HG03575 (cell line): ENCODE measurements at regions not wholly inside any gene's neighbourhood (a gene's known extent, or its start where the extent isn't known, plus 50 kb on each side); places are given as distances from the start of the nearest gene placed in this dataset.

ENCODE experiments used
- ATAC-seq: cut with Tn5 transposase; IDR thresholded peaks from one replicate; pipeline ENCODE4 v1.9.1; 2021; ENCODE audit not compliant: unreplicated experiment, insufficient number of reproducible peaks, low FRiP score; ENCODE audit errors: extremely low read depth

GRCh38 chr5:4868140-4868735 is 271.9 kb upstream of the ADAMTS16 start:
- ATAC-seq, result no peak

GRCh38 chr5:4873652-4874051 is 266.5 kb upstream of the ADAMTS16 start:
- ATAC-seq, result no peak

- ATAC-seq, result no peak
Measured at GRCh38 chr5:4874097-4874496, 266.0 kb upstream of the ADAMTS16 start.

DNA sequence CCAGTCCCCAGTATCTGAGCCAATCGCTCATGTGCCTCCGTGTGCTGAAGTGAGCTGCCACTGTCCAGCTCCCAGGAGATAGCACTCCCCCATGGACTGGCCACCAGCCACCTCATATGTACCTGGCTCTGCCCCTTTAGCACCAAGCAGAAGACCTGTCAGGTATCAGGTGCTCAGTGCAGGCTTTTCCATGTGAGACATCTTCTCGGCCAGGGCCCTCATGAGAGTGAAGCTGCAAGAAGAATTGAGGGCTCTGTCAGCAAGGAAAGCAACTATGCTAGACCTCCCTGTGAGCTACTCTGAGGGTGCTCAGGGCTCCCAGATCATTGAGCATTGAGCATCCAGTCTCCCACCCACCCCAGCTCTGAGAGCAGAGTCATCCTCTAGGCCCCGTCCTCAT is 264.2 kb upstream of the ADAMTS16 start:
- ATAC-seq, result no peak

- no peak for ATAC-seq
Measured at GRCh38 chr5:4876804-4877203, 263.3 kb upstream of the ADAMTS16 start.

DNA sequence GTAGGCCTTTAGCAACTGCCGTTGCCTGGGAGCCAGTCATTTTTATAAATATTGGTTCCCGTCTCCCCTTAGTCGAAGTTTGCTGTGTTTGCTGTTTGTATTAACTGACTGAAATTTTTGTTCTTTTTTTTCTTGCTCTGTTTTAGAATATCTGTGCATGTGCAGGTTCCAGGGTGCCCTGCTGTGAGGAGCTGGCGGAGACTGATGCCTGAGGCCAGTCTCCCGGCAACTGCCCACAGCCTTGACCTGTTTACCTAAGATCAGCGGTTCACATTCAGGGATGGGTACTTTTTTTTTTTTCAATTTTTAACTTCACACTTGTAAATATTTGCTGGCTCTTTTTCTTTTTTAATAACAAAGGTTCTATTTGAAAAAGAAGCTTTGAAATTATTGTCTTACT is 262.6 kb upstream of the ADAMTS16 start:
- ATAC-seq, result no peak

GRCh38 chr5:4879075-4879474 is 261.1 kb upstream of the ADAMTS16 start:
- no peak for ATAC-seq

DNA sequence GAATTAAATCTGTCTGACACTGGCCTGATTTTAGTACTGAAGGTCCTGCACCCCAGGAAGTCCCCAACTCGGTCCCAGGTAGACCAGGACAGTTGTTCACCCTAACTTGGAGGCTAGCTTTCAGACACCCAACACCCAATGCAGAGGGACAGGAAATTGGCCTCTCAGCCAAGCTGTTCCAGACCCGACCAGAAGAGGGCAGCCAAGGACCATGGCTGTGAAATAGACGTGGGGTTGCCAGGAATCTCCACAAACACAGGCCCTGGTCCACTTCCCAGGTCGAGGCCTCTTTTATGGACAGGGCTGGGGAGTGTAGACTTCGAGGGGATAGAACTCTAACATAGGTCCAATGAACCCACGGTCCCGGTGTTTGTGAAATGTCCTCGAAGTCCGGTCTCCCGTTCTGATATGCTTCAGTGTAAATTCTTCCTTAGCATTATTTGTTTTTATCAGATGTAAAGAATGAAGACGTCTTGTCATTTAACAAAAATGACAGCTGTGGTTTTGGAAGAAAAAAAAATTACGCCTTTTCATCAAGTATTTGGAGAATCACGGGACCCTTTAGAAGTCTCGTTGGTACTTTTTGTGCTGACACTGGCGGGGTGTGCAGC is 260.3 kb upstream of the ADAMTS16 start:
- ATAC-seq, result no peak

DNA sequence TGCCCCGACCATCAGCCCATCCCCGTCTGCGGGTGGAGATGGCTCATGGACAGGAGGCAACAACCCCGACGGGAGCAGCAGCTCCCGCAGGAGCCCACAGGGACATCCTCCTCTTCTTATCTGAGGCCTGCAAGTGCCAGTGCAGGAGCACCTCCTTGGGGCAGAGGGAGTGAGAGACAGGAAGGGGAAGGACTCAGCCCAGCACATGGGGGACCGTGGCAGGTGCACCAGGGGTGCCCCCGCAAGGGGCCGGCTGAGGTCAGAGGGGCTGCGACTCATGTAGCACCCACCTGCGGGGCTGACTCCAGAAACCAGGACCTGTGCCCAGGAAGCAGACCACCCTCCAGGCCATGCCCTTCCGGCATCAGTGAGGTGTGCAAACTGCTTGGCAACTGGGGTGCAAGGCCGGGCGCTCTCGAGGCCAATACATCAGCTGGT is 259.8 kb upstream of the ADAMTS16 start:
- no peak for ATAC-seq

DNA sequence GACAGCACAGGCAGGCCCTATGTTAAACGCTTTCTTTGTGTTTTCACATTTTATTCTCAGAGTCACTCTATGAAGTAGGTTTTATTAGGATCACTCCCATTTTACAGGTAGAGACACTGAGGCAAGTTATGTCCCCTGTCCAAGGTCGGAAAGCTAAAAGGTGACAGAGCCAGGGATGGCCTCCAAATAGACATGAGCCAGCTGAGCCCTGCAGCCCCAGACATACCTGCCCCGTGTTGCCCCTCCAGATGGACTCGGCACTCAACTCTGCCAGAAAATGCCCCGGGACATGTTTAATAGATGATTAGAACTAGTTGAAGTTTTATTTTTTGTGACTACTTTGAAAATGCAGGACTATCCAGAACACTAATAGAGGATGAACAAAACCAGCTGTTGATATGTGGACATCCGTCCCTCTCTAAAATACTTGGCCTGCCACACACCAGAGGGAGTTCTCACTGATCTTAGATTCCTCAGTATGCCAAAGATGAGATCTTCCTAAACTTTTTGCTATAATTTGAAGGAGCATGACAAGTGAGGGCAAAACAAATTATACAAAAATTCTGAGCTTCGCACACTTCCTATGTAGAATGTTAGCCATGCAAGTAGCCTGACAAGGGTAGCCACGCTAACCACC is 258.6 kb upstream of the ADAMTS16 start:
- no peak for ATAC-seq

GRCh38 chr5:4882186-4882585 is 257.9 kb upstream of the ADAMTS16 start:
- no peak for ATAC-seq

DNA sequence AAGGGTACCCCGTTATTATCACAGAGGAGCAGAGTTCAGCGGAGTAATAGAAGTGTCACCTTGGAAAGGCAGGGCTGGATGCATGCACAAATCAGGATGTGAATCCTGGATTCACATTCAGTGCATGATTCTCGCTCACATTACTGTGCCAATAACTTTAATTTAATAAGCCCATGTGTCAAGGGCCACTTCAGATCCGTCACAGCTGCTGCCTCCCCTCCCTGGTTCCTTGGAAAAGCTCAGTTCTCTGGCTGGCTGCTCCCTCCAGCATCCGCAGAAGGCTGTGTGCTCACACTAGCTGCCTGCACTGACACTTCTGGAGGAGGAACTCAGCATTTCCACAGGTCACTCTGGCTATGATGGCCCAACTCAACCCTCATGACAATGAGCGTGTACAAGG is 256.8 kb upstream of the ADAMTS16 start:
- no peak for ATAC-seq

DNA sequence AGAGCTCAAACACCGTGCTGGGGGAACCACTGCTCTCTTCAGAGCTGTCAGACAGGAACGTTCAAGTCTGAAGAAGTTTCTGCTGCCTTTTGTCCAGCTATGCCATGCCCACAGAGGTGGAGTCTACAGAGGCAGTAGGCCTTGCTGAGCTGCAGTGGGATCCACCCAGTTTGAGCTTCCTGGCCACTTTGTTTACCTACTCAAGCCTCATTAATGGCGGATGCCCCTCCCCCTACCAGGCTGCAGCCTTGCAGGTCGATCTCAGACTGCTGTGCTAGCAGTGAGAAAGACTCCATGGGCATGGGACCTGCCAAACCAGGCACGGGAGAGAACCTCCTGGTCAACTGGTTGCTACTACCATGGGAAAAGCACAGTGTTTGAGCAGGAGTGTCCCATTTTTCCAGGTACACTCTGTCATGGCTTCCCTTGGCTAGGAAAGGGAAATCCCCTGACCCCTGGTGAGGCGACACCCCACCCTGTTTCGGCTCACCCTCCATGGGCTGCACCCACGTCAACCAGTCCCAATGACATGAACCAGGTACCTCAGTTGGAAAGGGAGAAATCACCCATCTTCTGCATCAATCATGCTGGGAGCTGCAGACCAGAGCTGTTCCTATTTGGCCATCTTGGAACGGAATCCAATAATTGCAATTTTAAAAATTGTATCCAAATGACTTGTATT is 246.9 kb upstream of the ADAMTS16 start:
- no peak for ATAC-seq

GRCh38 chr5:4896328-4896727 is 243.8 kb upstream of the ADAMTS16 start:
- ATAC-seq, result no peak

GRCh38 chr5:4901305-4901811 is 238.8 kb upstream of the ADAMTS16 start:
- ATAC-seq, result no peak

DNA sequence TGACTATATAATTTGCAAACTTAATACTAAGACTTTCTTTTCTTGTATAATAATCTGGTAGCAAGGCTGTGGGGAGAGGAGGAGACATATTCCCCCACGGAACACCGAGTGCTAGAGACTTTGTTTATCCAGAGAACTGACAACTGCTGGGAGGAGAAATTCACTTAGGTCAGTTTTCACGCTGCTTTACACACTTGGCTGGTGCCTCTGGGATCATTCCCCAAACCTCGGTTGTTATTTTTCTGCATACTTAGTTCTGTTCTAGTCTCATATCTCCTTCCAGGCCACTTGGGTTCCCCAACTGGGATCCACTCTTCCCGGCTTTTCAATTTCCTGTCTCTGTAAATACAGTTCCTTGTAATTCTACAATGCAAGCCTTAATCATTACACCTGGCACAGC is 238.2 kb upstream of the ADAMTS16 start:
- no peak for ATAC-seq

DNA sequence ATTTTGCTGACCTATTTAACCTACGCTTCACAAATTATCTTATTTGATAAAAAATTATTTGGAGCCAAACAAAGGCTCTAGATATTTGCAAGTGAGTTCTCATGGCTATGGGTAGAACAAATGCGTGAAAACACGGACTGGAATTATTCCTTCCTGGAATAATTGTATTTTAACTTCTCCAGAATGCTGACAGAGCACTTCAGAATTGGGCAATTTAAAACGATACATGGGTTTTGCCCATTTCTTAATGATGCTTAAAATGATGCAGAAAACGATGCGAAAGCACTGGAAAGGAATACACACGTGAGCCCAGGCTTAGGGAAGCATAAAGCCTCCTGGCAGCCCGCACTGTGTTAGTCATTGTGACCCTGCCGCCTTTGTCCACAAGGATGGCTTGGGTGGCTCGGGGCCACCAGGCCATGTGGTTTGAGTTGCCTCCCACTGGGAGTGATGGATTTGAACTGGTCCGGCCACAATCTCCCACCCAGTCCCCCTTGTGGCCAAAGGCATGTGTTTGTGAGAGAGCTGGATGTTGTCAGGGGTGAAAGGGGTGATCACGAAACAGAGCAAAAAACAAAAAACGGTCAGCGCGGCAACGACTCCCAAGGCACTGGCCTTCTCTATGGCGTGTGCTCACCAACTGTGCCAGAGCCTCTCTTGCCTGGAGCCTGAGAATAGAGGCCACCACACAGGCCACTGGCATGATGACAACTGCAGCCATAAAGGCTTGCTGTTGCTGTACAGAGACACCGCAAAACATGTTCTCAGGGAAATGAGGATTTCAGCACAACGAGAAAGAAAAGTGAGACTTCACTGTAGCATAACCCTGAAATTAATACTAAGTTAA is 234.2 kb upstream of the ADAMTS16 start:
- ATAC-seq, result no peak

DNA sequence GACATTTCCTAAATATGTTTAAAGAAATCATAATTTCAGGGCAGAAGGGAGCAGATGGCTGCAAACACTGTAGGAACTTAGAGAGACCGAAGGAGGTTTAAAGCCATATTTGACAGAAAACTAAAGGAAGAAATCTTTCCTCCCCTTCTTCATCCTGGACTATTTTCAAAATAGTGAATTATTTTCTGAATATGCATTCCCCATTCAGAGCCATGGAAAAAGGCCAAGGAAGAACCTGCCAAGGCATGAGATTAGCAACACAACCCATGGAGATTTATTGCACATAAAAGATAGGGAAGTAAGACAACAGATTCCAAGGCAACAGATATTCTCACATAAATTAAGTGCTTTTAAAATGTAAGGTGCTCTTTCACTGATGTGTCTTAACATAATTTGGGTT is 233.3 kb upstream of the ADAMTS16 start:
- no peak for ATAC-seq

GRCh38 chr5:4907571-4907970 is 232.6 kb upstream of the ADAMTS16 start:
- no peak for ATAC-seq
